GM23338 (cell line): ENCODE measurements at regions not wholly inside any gene's neighbourhood (a gene's known extent, or its start where the extent isn't known, plus 50 kb on each side); places are given as distances from the start of the nearest gene placed in this dataset.
A peak's percentile ranks its signal among the peaks of the same experiment; 100 is the strongest.

Source experiments
- ATAC-seq: fragments of 200-7000 bp; cut with Tn5 transposase; 3 replicates; pipeline ENCODE4 v1.9.1; 2020
- DNase-seq: peaks from one replicate; pipeline ENCODE4 v3.0.0-alpha.2; 2015; ENCODE audit warnings: low spot score
- H2AFZ ChIP-seq: fragments of 200-600 bp; sonication (generic); 2 replicates; pipeline ENCODE4 v1.8.0; 2016; ENCODE audit warnings: antibody characterized with exemption, mild to moderate bottlenecking, moderate library complexity
- H3F3A ChIP-seq: fragments of 200-600 bp; sonication (generic); replicated peaks from 2 replicates; pipeline ENCODE4 v1.8.0; 2017; ENCODE audit warnings: antibody characterized with exemption, mixed run types, low read depth
- H3K27ac ChIP-seq: fragments of 200-600 bp; sonication (generic); 2 replicates; pipeline ENCODE4 v1.6.1; 2016; ENCODE audit warnings: low read depth
- H3K27me3 ChIP-seq: fragments of 200-600 bp; sonication (generic); 2 replicates; pipeline ENCODE4 v1.8.0; 2016; ENCODE audit warnings: mild to moderate bottlenecking, mixed run types, moderate library complexity; ENCODE audit not compliant: insufficient read depth
- H3K36me3 ChIP-seq: fragments of 200-600 bp; sonication (generic); 2 replicates; pipeline ENCODE4 v1.8.0; 2016; ENCODE audit warnings: mild to moderate bottlenecking; ENCODE audit not compliant: insufficient read depth
- H3K4me1 ChIP-seq: fragments of 200-600 bp; sonication (generic); 2 replicates; pipeline ENCODE4 v1.8.0; 2016; ENCODE audit warnings: mild to moderate bottlenecking, moderate library complexity; ENCODE audit not compliant: insufficient read depth
- H3K4me2 ChIP-seq: fragments of 200-600 bp; sonication (generic); 2 replicates; pipeline ENCODE4 v1.7.1; 2017; ENCODE audit warnings: mixed run types
- H3K4me3 ChIP-seq: fragments of 200-600 bp; sonication (generic); 2 replicates; pipeline ENCODE4 v1.6.1; 2016; ENCODE audit warnings: mixed run types
- H3K79me2 ChIP-seq: fragments of 200-600 bp; sonication (generic); replicated peaks from 2 replicates; pipeline ENCODE4 v1.8.0; 2017; ENCODE audit warnings: mild to moderate bottlenecking; ENCODE audit not compliant: insufficient read depth
- H3K9me2 ChIP-seq: fragments of 200-600 bp; sonication (generic); 2 replicates; pipeline ENCODE4 v1.8.0; 2017; ENCODE audit not compliant: insufficient read depth
- H4K20me1 ChIP-seq: fragments of 200-600 bp; sonication (generic); replicated peaks from 2 replicates; pipeline ENCODE4 v1.8.0; 2017; ENCODE audit warnings: mild to moderate bottlenecking; ENCODE audit not compliant: insufficient read depth
- H3K27ac Mint-ChIP-seq: 2 replicates; pipeline ENCODE4 v1.8.0; 2020; ENCODE audit warnings: inconsistent platforms, mild to moderate bottlenecking, moderate library complexity, mixed read lengths
- H3K27me3 Mint-ChIP-seq: 3 replicates; pipeline ENCODE4 v1.8.0; 2022; ENCODE audit warnings: low read depth, mild to moderate bottlenecking, moderate library complexity, mixed read lengths, inconsistent platforms; ENCODE audit not compliant: insufficient read depth, poor library complexity
- H3K36me3 Mint-ChIP-seq: 3 replicates; pipeline ENCODE4 v1.8.0; 2021; ENCODE audit warnings: low read depth, mild to moderate bottlenecking, inconsistent platforms, moderate library complexity, mixed read lengths
- H3K4me1 Mint-ChIP-seq: 3 replicates; pipeline ENCODE4 v1.8.0; 2020; ENCODE audit warnings: mild to moderate bottlenecking, inconsistent platforms, mixed read lengths
- H3K4me3 Mint-ChIP-seq: 3 replicates; pipeline ENCODE4 v1.8.0; 2021; ENCODE audit warnings: moderate library complexity, mild to moderate bottlenecking, inconsistent platforms, mixed read lengths
- H3K9me3 Mint-ChIP-seq: 3 replicates; pipeline ENCODE4 v1.8.0; 2020; ENCODE audit warnings: moderate library complexity, mild to moderate bottlenecking, inconsistent platforms, mixed read lengths
- CREB1 ChIP-seq: fragments of 250-450 bp; sonication (Bioruptor Pico); IDR thresholded peaks from 2 replicates; pipeline ENCODE4 v1.5.0; 2020; ENCODE audit warnings: low read depth, mild to moderate bottlenecking, moderate library complexity
- CTCF ChIP-seq, 2 experiments: fragments of 200-600 bp in 1 of 2; sonication (generic) in 1 of 2; conservative IDR thresholded peaks; 2 replicates each; pipeline versions ENCODE4 v1.5.1 to v1.6.1; 2016 to 2017; ENCODE audit warnings: antibody characterized with exemption in 2 of 2, low read depth in 2 of 2, mild to moderate bottlenecking in 2 of 2, moderate library complexity in 1 of 2
- ETS1 ChIP-seq: IDR thresholded peaks from 2 replicates; pipeline ENCODE4 v1.6.1; 2016; ENCODE audit warnings: antibody characterized with exemption
- EZH2 ChIP-seq: fragments of 200-600 bp; sonication (generic); IDR thresholded peaks from one replicate; pipeline ENCODE4 v1.8.0; 2017; ENCODE audit warnings: antibody characterized with exemption, mild to moderate bottlenecking, low read depth; ENCODE audit not compliant: unreplicated experiment
- EZH2phosphoT487 ChIP-seq: fragments of 200-600 bp; sonication (generic); IDR thresholded peaks from one replicate; pipeline ENCODE4 v1.8.1; 2018; ENCODE audit warnings: antibody characterized with exemption; ENCODE audit not compliant: unreplicated experiment
- JUNB ChIP-seq: IDR thresholded peaks from one replicate; pipeline ENCODE4 v1.6.1; 2016; ENCODE audit warnings: antibody characterized with exemption; ENCODE audit not compliant: unreplicated experiment
- NANOG ChIP-seq: IDR thresholded peaks from 2 replicates; pipeline ENCODE4 v1.6.1; 2016; ENCODE audit warnings: antibody characterized with exemption, borderline replicate concordance
- POLR2AphosphoS5 ChIP-seq: IDR thresholded peaks from 2 replicates; pipeline ENCODE4 v1.6.1; 2016; ENCODE audit warnings: antibody characterized with exemption, low read depth
- REST ChIP-seq: IDR thresholded peaks from one replicate; pipeline ENCODE4 v1.6.1; 2018; ENCODE audit warnings: antibody characterized with exemption; ENCODE audit not compliant: unreplicated experiment
- STAT1 ChIP-seq: IDR thresholded peaks from one replicate; pipeline ENCODE4 v1.6.1; 2016; ENCODE audit warnings: antibody characterized with exemption; ENCODE audit not compliant: unreplicated experiment
- ZNF114 ChIP-seq: fragments of 250-450 bp; sonication (Bioruptor Pico); IDR thresholded peaks from 2 replicates; pipeline ENCODE4 v1.5.0; 2020; ENCODE audit warnings: mild to moderate bottlenecking, moderate library complexity
- ZNF331 ChIP-seq: fragments of 250-450 bp; sonication (Bioruptor Pico); IDR thresholded peaks from 2 replicates; pipeline ENCODE4 v1.5.0; 2020; ENCODE audit warnings: low read depth, mild to moderate bottlenecking, moderate library complexity
- ZNF462 ChIP-seq: fragments of 250-450 bp; sonication (Bioruptor Pico); IDR thresholded peaks from 2 replicates; pipeline ENCODE4 v1.5.0; 2020; ENCODE audit warnings: mild to moderate bottlenecking, moderate library complexity

GRCh38 chr11:79940165-79940564 is 499.3 kb upstream of the TENM4 start:
- no peak for TF ChIP-seq EZH2
- no peak for TF ChIP-seq ZNF114 (CRISPR knock-in tag)
- TF ChIP-seq ETS1: no peak
- TF ChIP-seq JUNB: no peak
- TF ChIP-seq CTCF (conservative IDR thresholded peaks at IDR 0.05; ENCODE audit: low read depth in 2 of 2): no peak
- TF ChIP-seq STAT1: no peak
- TF ChIP-seq ZNF462 (CRISPR knock-in tag): no peak
- TF ChIP-seq REST: no peak
- no peak for TF ChIP-seq POLR2AphosphoS5
- no peak for TF ChIP-seq EZH2phosphoT487
- TF ChIP-seq NANOG: no peak
- TF ChIP-seq ZNF331 (CRISPR knock-in tag): no peak
- TF ChIP-seq CREB1 (CRISPR knock-in tag): no peak
- Mint-ChIP-seq H3K27ac (no peak overlapping the region), H3K36me3 (no peaks in the 10 kb centered on the region), H3K9me3 (no peaks in the 10 kb centered on the region), H3K4me1 (peaks cover 20% of the 10 kb centered on the region), H3K4me3 (no peak overlapping the region), H3K27me3 (no peaks in the 10 kb centered on the region)
- H3K9me2 ChIP-seq: no peaks in the 10 kb centered on the region
- DNase-seq (peak; percentile 17), ATAC-seq (peak; percentile 83)
- H3F3A ChIP-seq: no peaks in the 10 kb centered on the region
- H3K36me3 ChIP-seq: no peaks in the 10 kb centered on the region
- H3K4me3 ChIP-seq: no peak overlapping the region
- H3K27ac ChIP-seq: no peak overlapping the region
- H3K4me2 ChIP-seq: no peak overlapping the region
- no peaks in the 10 kb centered on the region for H3K79me2 ChIP-seq
- no peaks in the 10 kb centered on the region for H3K27me3 ChIP-seq
- H3K4me1 ChIP-seq: peaks cover 9% of the 10 kb centered on the region
- no peak overlapping the region; the same call in 1 of the 2 replicates for H2AFZ ChIP-seq
- no peaks in the 10 kb centered on the region for H4K20me1 ChIP-seq
